ENCODE measurements at regions not wholly inside any gene's neighbourhood (a gene's known extent, or its start where the extent isn't known, plus 50 kb on each side); places are given as distances from the start of the nearest gene placed in this dataset.

DNA sequence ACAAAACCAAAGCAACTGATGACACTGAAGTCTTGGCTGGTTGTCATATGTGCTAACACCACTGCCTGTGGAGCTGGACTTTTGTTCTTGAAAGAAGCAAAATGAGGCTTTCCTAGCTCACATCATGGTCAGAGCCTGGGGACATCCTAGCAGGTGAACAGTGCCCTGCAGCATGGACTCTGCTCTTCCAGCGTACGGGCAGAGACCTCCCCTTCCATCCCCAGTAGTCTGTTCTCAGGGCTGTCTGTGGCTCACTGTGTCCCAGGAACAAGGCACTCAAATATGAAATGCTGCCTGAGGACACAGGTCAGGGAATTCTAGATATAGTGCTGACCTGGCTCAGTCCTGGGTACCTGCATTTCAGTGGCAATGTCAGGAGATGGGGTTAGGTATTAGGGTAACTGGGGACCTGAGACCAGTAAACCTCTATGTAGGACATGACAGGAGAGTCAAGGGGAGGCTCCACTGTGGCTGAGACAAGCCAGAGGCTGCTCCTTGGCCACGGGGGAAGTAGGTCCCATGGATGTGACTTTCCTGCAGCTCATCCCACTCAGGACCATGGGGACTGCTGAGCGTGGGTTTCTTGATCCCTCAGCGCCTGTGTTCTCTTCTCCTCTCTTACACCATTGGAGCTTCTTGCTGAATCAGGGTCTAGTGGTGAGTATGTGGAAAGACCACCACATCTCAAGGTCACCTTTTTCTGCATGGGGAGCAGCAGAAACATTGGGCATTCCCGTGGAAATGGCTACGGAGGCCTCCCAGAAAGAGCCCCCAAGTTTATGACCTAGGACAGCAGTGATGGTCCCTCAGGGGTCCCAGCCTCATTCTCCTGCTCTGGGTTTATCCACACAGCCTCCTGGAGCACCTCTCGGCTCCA, 80.1 kb downstream of the ZNF280B start:
- H3K9ac ChIP-seq (ENCODE audit: low read length): no peak overlapping the region
- peak overlapping the region; percentile 1 for H3K27ac Mint-ChIP-seq
- H3K4me1 ChIP-seq (ENCODE audit: control insufficient read depth in 2 of 2, insufficient read depth in 2 of 2, low read length in 2 of 2): peaks cover 74 to 87% of the 10 kb centered on the region in 2 donors
- no peak overlapping the region for H2AFZ ChIP-seq (ENCODE audit: insufficient read depth, low read depth, low read length, poor library complexity, severe bottlenecking)
- intact Hi-C loops (cut with micrococcal nuclease): no loop called here
- H3K4me1 Mint-ChIP-seq: peaks cover 87% of the 10 kb centered on the region
- ATAC-seq (ENCODE audit: low read depth) (no peak), DNase-seq (no peak)
- no peak overlapping the region for H3K4me2 ChIP-seq (replicated peaks; ENCODE audit: low read depth, low read length, poor library complexity, severe bottlenecking)
- no peaks in the 10 kb centered on the region for H3K36me3 ChIP-seq (replicated peaks in 1 of 2; ENCODE audit: control extremely low read depth in 1 of 2, control insufficient read depth in 1 of 2, extremely low read depth in 1 of 2, insufficient read depth in 2 of 2, low read length in 1 of 2)
- no peaks in the 10 kb centered on the region for H3K27me3 ChIP-seq (replicated peaks in 1 of 4; ENCODE audit: control extremely low read depth in 1 of 4, control insufficient read depth in 3 of 4, insufficient read depth in 4 of 4, low read length in 3 of 4)
- POLR2A ChIA-PET: no interaction called here
- no peak overlapping the region for H3K4me3 ChIP-seq (ENCODE audit: control extremely low read depth in 1 of 5, extremely low read depth in 1 of 5, insufficient read depth in 1 of 5, low read depth in 2 of 5, low read length in 4 of 5)
- no peaks in the 10 kb centered on the region for H3K27me3 Mint-ChIP-seq
- peaks cover 0 to 5% (median 0%) of the 10 kb centered on the region in 3 donors for H3K9me3 ChIP-seq (ENCODE audit: control extremely low read depth in 1 of 3, control insufficient read depth in 2 of 3, insufficient read depth in 1 of 3, low read length in 2 of 3)
- CTCF ChIA-PET: interaction anchor here (1.2 to 8.6 kb wide), 7 partner anchors 14 to 165 kb away, joined by 3 to 66 read pairs (median 8); no protein-coding TSS in a partner anchor
- H3K9me3 Mint-ChIP-seq (ENCODE audit: insufficient read depth): no peaks in the 10 kb centered on the region
- H3K79me2 ChIP-seq (ENCODE audit: control insufficient read depth, insufficient read depth, low read length): no peaks in the 10 kb centered on the region
- H3K4me3 Mint-ChIP-seq: no peak overlapping the region
- TF ChIP-seq CTCF (IDR thresholded peaks at IDR 0.05) (no peak), EZH2 (IDR thresholded peaks at IDR 0.05; ENCODE audit: borderline replicate concordance, insufficient read depth, low read depth, low read length, poor library complexity, severe bottlenecking) (no peak)
- H4K20me1 ChIP-seq (ENCODE audit: control insufficient read depth, insufficient read depth, low read length, poor library complexity, severe bottlenecking): no peaks in the 10 kb centered on the region
- no peak overlapping the region for H3K27ac ChIP-seq (ENCODE audit: low read length in 2 of 2)
- WGBS (ENCODE audit: insufficient coverage): 100% methylated on average over 4 of the region's 8 CpGs
